T-helper 2 cell (primary cell): ENCODE measurements at regions not wholly inside any gene's neighbourhood (a gene's known extent, or its start where the extent isn't known, plus 50 kb on each side); places are given as distances from the start of the nearest gene placed in this dataset.
"Not testable (repeated sequence)": the region's sequence is repeated elsewhere in the genome, so short reads cannot be mapped to it uniquely, and the experiment has no call there.

ENCODE experiments used
- DNase-seq, 5 experiments: peaks; one replicate each; pipeline versions ENCODE4 v3.0.0 to v3.0.0-alpha.2; 2012 to 2022

DNA sequence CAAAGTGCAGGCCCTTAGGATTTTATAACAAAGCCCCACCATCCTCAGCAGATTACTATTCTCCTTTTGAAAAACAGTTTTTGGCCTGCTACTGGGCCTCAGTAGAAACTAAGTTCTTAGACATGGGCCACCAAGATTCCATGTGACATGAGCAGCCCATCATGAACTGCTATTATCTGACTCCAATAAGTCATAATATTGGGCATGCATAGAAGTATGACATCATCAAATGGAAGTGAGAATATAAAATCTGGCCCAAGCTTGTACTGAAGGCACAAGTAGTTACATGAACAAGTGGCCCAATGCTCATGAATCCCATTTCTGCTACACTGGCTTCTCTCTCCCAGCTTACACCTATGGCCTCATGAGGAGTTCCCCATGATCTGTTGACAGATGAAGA, 404.8 kb downstream of the EPHA5 start:
- DNase-seq = no peak

DNA sequence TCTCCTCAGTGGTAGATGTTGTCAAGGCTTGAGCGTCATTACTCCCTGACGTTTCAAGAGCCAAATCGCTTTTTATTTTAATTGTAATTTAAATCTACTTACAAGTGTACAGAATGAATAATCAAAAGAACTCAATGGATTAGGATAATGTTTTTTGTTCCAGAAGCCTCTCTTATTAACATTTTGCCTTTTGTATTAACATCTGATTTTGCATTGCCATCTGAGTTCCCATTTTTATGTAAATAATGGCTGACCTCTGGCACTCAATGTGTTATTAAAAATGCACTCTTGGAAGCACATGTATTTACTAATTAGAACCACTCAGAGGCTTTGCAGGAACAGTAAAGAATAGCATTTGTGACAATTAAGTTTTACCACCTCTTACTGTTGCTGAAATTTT, 411.0 kb downstream of the EPHA5 start:
- no peak for DNase-seq

DNA sequence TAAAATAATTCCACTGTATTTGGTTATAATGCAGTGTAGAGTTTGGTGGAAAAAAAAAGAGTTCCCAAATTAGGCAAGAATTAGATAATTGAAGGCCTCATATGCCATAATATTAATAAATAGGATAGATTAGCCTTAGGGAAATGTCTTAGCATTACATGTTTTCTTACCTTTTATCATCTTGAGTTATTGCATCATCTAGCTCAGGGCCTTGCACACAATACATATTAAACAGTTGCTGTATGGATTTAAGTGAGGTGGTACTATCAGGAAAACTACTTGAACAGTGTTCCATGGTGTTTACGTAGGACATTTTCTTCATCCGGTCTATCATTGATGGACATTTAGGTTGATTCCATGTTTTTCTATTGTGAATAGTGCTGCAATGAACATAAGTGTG, 419.4 kb downstream of the EPHA5 start:
- no peak for DNase-seq

DNA sequence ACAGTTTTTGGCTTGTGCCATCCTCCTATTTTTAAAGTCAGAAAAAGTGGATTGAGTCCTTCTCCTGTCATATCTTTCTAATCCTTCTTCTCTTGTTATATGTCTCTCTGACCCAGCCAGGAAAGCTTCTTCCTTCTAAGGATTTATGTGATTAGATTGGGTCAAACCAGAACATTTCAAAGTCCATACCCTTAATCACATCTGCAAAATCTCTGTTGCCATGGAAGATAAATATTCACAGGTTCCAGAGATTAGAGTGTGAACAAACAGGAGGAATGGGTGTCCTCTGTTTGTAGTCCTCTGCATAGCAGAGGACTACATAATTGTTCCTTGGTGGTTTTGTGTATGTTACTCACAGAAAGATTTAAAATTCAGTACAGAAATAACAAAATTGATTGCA, 421.2 kb downstream of the EPHA5 start:
- DNase-seq = no peak

- no peak for DNase-seq
Observed at GRCh38 chr4:65242156-65242846, 428.0 kb downstream of the EPHA5 start.

DNA sequence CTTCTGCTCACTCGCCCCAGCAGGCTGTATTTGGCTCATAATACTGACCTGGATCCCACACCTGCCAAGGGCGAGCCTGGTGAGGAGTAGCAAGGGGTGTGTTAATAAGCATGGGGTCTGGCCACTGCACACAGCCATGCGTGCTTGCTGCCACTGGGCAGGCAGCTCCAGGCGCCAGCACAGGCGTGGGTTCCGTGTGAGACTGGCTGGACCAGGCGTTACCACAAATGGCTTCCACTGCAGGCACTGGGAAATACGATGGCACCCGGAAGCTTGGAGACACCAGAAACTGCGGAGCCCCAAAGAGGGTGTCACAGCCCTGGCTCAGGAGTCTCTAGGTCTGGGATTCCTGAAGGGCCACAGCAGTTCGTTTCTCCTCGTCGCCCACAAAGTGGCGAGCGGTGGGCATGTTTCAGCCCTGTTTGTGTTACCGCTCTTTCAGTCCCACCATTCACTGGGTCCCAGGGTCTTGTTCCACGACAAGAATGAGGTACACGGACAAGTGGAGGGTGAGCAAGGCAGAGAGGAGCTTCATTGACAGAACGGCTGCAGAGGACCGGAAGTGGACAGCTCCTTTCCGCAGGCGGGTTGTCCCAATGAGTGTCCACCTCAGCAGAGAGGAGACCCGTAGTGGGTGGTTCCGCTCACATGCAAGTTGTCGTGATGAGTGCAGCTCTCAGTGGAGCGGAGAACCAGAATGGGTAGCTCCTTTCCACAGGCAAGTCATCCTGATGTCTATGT, 428.9 kb downstream of the EPHA5 start:
- no peak for DNase-seq

DNA sequence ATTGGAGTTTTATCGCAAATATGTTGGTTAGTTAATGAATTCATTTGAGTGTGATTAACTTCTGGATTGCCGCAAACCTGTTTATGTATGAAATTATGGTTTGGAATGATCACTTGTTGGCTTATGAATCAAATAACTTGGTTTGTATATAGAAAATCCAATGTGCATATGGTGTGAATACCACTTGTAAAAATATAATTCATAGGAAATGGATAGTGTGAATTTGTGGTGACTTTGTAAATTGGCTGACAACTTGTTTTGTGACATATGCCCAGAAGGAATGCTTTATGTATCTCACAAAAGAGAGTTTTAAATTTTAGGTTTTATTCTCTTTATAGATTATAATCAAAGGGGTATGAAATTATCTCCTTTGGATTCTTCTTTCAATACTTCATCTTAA, 436.2 kb downstream of the EPHA5 start:
- DNase-seq = no peak

DNA sequence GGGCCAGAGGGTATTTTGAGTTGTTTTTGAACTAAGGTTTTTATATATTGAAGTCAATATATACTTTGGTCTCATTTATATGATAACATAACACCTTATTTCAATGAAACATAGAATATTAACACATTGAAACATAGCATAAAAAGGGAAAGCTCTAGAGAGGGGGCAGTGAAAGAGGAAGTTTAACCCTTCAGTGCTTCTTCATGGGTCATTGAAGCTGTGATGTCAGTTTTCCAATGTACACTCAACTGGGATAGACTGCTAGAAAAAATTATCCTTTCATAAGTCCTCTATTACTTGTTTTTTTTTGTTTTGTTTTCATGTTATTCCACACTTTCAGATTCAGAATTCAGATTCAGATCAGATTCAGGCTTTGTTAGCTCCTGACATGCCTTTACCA, 442.7 kb downstream of the EPHA5 start:
- no peak for DNase-seq

GRCh38 chr4:65223601-65224000, 446.7 kb downstream of the EPHA5 start:
- no peak for DNase-seq

DNA sequence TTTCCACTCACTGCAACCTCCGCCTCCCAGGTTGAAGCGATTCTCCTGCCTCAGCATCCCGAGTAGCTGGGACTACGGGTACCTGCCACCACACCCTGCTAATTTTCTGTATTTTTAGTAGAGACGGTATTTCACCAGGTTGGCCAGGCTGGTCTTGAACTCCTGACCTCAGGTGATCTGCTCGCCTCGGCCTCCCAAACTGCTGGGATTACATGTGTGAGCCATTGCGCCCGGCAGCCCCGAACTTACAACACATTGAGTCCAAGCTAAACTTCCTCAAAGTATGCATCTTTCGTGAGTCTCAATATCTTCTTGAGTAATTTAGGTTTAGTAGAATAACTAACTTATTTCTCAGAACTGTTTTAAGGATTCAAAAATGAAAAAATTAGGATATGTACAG, 447.2 kb downstream of the EPHA5 start:
- not testable (repeated sequence) for DNase-seq

DNA sequence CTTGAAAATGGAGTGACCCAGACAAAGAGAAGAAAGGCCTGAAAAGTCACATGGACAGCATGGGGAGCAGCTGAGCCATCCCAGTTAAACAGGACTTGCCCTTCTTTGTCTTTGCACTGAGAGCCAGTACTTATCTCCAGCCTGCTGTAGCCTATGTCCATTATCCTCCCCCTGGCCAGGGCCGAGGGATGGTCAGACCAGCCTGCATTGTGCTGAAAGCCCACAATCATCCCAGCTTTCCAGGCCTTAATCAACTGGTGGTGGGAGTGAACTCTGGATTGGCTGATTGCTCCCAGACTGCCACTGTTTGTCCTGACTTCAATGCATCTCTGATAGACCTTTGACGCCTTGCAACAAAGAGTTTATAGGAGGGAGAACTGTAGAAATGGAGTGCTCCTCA, 453.1 kb downstream of the EPHA5 start:
- no peak for DNase-seq

GRCh38 chr4:65202853-65203236, 467.4 kb downstream of the EPHA5 start:
- no peak for DNase-seq

DNA sequence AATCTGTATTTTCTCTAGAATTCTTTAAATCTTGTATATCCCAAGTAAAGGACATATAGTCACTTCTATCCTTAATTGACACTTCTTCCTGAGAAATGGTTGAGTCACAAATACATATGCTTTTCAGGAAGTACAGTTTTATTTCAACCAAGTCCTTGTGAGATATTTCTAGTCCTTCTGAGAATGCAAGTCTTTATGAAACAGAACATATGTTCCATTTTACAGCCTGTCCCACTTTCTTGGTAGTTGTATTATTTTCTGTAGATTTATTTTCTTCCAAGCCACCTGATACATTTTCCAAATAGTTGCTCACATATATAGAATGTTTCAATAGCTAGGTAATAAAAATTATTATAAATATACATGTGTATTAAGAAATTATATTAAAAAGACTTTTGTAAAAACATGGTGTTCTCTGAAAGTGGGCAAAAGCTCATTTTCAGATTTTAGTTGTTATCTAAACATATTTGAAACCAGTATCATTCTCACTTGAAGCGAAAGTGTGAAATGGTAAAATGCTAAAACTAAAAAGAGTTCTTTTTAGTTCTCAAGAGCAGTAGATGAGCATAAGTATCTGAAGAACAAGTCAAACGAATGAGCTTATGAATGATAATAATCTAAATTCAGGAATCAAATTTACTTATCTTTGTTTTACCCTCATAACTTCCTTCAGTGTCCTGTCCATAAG, 468.0 kb downstream of the EPHA5 start:
- no peak for DNase-seq

DNA sequence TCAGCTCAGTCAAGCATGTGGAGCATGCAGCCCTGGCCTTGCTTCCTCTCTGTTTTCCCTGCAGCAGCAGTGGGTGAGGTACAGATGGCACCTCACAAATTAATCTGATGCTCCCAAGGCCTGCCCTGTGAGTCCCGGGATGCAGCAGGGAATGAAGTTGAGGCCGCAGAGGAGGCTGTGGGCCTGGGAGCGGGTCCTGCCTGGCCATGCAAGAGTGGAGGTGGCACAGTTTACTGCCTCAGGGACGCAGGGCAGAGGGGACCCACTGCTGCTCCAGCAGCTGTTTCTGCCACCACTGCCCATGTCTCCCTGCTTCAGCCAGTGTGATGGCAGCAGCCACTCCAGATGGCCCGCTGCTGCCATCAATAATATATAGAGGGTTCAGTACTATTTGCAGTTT, 474.6 kb downstream of the EPHA5 start:
- DNase-seq = no peak

GRCh38 chr4:65195002-65195401, 475.3 kb downstream of the EPHA5 start:
- DNase-seq = no peak

- DNase-seq = no peak
Observed at GRCh38 chr4:65193985-65194384, 476.3 kb downstream of the EPHA5 start.

DNA sequence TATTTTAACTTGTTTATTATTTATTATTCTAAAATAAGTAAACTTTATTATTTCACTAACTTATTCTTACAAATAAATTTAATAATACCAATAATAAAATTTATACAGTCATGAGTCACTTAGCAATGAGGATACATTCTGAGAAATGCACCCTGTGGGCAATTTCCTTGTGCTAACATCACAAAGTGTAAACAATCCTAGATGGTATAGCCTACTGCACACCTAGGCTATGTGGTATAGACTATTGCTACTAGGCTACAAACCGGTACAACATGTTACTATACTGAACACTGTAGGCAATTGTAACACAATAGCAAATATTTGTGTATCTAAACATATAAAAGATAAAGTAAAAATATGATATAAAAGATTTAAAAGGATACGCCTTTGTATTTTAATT, 479.5 kb downstream of the EPHA5 start:
- DNase-seq = no peak

DNA sequence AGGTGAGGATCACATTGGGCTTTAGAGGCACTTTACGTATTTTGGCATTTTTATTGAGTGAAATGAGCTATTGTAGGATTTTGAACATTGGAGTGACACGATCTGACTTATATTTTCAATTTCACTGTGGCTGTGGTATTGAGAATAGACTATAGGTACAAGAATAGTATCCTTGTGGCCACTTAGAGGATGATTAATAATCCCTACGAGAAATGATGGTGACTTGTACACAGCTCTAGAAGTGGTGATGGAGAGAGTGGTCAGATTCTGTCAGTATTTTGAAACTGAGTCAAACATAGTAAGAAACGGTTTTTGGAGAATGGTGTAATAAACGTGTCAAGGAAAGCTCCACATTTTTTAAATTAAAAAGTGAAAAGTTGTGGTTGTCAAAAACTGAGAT, 494.7 kb downstream of the EPHA5 start:
- DNase-seq = no peak

DNA sequence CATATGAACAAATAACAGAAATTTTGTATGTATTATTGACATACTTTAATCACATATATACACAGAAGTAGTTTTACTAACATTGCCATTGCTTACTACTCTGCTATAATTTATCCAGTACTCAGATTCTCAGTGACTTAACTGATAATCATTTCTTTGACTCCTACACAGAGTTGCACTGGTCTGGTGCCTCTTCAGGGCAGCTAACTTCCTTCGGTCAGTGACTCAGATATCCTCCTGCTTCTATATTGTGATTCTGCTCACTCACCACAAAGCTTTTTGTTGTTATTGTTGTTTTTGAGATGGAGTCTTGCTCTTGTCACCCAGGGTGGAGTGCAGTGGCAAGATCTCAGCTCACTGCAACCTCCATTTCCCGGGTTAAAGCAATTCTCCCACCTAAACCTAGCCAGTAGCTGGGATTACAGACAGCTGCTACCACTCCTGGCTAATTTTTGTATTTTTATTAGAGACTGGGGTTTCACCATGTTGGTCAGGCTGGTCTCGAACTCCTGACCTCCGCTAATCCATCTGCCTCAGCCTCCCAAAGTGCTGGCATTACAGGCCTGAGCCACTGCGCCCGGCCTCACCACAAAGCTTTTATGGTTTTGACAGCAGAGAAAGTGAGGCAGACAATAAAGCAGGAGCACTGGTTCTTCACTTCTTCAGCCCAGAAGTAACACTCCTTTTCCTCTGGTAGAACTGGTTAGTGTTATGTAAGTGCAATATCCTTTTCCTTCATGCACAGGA, 499.3 kb downstream of the EPHA5 start:
- no peak for DNase-seq

DNA sequence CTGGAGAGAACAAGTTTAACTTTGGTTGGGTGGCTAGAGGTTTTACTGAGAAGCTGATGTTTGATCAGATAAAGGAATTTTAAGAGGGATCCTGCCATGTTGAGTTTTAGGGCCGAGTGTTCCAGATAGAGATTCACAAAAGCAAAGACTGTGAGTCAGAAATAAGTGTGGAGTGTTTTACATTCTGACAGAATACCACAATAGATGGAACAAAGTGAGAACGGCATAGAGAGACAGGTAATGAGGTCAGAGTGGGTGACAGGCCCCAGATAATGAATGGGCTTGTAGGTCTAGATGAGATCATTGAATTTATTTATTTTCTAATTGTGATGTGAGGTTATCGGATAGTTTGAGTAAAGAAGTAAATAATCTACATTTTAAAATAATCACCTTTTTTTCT, 502.6 kb downstream of the EPHA5 start:
- no peak for DNase-seq

DNA sequence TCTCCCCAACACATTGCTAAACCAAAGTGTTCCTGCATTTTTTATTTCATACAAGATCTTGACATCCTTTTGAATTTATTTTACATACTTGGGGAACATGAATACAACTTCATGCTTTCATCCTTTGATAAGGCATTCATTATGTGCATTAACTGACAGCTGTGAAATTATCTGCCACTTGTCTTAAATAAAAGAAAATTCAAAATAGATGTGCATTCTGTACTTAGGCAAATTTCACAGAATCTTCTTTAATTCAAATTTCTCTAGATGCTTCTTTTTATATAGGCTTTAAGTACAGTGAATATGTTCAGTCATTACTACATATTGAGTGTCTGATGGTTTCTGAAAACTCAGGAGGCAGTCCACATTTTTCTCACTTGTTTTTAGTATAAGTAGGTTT, 518.1 kb downstream of the EPHA5 start:
- no peak for DNase-seq

- no peak for DNase-seq
Observed at GRCh38 chr4:65139998-65140397, 530.3 kb downstream of the EPHA5 start.

GRCh38 chr4:65126200-65126599, 544.1 kb downstream of the EPHA5 start:
- no peak for DNase-seq
